Large intestine (tissue), 3 donors: ENCODE measurements at regions not wholly inside any gene's neighbourhood (a gene's known extent, or its start where the extent isn't known, plus 50 kb on each side); places are given as distances from the start of the nearest gene placed in this dataset.

Experiments
- DNase-seq, 2 donors: peaks; one replicate each; pipeline versions ENCODE4 v3.0.0 to v3.0.0-alpha.2; 2013
- H3K27ac ChIP-seq: one replicate; pipeline ENCODE4 v1.5.1; 2013; ENCODE audit warnings: low read length
- H3K27me3 ChIP-seq: 2 replicates; pipeline ENCODE4 v1.6.1; 2013; ENCODE audit warnings: low read length; ENCODE audit not compliant: control insufficient read depth, insufficient read depth
- H3K36me3 ChIP-seq: 2 replicates; pipeline ENCODE4 v1.6.1; 2013; ENCODE audit warnings: low read length; ENCODE audit not compliant: control insufficient read depth, insufficient read depth
- H3K4me1 ChIP-seq: one replicate; pipeline ENCODE4 v1.6.1; 2013; ENCODE audit warnings: low read length; ENCODE audit not compliant: control insufficient read depth, insufficient read depth
- H3K4me3 ChIP-seq: one replicate; pipeline ENCODE4 v1.5.1; 2013; ENCODE audit warnings: low read length
- H3K9me3 ChIP-seq: one replicate; pipeline ENCODE4 v1.6.1; 2013; ENCODE audit warnings: mild to moderate bottlenecking, low read depth, low read length, moderate library complexity; ENCODE audit not compliant: control insufficient read depth
- WGBS: methylation state at CpG from one replicate; pipeline ENCODE4 v1.1.5; 2013; ENCODE audit warnings: low lambda C conversion rate; ENCODE audit not compliant: insufficient coverage; 5-methylcytosine and 5-hydroxymethylcytosine counted together

DNA sequence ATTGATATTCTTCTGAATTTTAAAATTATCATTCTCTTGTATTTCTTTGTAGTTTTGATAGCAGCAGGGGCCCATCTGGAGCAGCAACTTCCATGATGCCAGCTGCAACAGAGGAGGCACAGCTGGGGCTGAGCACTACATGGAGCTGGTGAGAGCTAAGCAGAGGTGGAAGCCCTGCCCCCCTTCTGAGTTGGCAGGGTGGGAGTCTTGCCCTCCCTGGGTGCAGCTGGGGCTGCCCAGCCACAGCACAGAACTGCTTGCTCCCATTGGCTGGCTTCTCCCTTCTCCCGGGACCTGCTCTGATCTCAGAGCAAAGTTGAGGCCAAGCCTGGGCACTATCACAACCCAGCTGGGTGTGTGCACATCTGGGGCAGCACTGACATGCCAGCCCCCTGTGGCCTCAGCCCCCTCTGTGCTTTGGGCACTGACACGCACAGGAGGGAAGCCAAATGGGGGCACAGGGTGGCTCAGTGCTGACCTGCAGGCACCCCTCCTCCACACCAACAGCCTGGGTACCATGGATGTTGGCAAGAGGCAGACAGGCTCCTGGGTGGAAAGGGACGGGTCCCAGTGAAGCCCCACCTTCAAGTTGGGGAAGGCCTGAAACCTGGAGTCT, 69.1 kb upstream of the EYA4 start:
- H3K4me3 ChIP-seq = no peak overlapping the region
- peaks cover 4% of the 10 kb centered on the region for H3K9me3 ChIP-seq
- no peak overlapping the region for H3K27ac ChIP-seq
- no peaks in the 10 kb centered on the region for H3K27me3 ChIP-seq
- no CpG with 5 or more reads among the region's 3 CpGs for WGBS
- no peaks in the 10 kb centered on the region for H3K4me1 ChIP-seq
- DNase-seq = no peak
- H3K36me3 ChIP-seq = no peaks in the 10 kb centered on the region

DNA sequence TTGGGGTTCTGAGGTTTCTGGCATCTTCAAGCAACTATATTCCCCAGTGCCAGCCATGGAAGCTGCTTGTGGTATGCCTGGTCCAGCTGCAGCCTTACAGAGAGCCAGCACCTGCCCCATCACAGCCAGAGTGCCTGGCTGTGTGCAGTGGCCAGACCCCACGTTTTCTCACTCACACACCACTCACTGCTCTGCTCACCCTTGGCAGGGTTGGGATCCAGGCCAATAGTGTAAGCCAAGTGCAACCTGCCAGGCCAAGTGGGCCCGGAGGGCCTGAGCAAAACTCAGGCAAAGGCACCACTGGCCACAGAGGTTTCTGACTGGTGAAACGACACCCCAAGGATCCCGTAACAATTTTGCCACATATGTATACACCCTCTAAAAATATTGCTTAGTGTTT, 67.9 kb upstream of the EYA4 start:
- peaks cover 4% of the 10 kb centered on the region for H3K9me3 ChIP-seq
- H3K27me3 ChIP-seq = no peaks in the 10 kb centered on the region
- no CpG with 5 or more reads among the region's 4 CpGs for WGBS
- no peak overlapping the region for H3K27ac ChIP-seq
- DNase-seq = no peak
- no peaks in the 10 kb centered on the region for H3K36me3 ChIP-seq
- no peaks in the 10 kb centered on the region for H3K4me1 ChIP-seq
- no peak overlapping the region for H3K4me3 ChIP-seq

GRCh38 chr6:133179481-133179880, 61.7 kb upstream of the EYA4 start:
- DNase-seq = no peak
- Histone ChIP-seq H3K4me1 (no peaks in the 10 kb centered on the region), H3K27ac (no peak overlapping the region), H3K9me3 (no peaks in the 10 kb centered on the region), H3K27me3 (no peaks in the 10 kb centered on the region), H3K36me3 (no peaks in the 10 kb centered on the region), H3K4me3 (no peak overlapping the region)

- Histone ChIP-seq H3K9me3 (no peaks in the 10 kb centered on the region), H3K4me1 (no peaks in the 10 kb centered on the region), H3K27ac (no peak overlapping the region), H3K27me3 (no peaks in the 10 kb centered on the region), H3K4me3 (no peak overlapping the region), H3K36me3 (no peaks in the 10 kb centered on the region)
- no peak for DNase-seq
- no CpG with 5 or more reads among the region's 2 CpGs for WGBS
Observed at GRCh38 chr6:133183691-133184090, 57.5 kb upstream of the EYA4 start.

DNA sequence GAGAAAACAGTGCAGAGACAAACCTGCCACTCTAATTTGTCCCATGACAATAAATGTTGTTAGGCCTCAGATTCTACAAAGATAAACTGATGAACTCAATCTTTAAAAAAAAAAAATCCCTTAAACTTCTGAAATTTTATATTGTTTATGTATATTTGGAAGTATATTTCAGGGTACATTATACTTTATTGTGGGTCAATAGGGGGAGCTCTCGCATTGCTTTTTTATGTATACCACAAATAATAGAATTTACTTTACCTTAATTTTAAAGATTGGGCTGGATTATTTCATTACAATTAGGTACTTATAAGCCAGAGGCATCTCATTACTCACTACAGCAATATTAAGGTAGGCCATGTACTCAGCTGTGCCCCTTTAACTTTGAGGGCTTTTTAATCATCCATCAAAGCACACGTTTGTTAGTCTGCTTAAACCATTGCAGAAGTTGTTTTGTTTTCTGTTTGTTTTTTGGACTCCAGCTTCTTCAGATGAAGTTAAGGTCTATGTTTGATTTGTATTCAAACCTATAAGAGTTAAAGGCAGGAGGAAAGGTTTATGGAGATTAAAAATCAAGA, 56.3 kb upstream of the EYA4 start:
- Histone ChIP-seq H3K27me3 (no peaks in the 10 kb centered on the region), H3K36me3 (no peaks in the 10 kb centered on the region), H3K4me3 (no peak overlapping the region), H3K4me1 (no peaks in the 10 kb centered on the region), H3K9me3 (no peaks in the 10 kb centered on the region), H3K27ac (no peak overlapping the region)
- DNase-seq = peak in 1 of 2 donors; percentile 4
- WGBS = no CpG with 5 or more reads among the region's 2 CpGs

DNA sequence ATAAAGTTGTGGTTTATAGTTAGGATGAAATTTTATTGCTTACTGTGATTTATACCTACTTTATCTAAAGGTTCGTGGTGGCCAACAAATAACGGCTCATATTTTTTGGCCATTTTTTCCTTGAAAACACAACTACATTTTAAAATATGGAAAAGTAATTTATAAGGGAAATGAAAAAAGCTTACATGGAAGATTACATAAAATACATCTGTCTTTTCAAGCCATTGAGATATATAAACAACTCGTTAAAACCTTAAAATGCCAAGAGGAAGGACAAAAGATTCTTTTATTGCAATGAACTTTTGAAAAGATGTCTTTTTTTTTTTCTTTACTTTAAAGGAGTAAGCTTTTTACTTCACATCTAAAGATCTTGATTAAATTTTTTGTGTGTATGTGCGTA, 55.4 kb upstream of the EYA4 start:
- Histone ChIP-seq H3K9me3 (no peaks in the 10 kb centered on the region), H3K4me3 (no peak overlapping the region), H3K27me3 (no peaks in the 10 kb centered on the region), H3K36me3 (no peaks in the 10 kb centered on the region), H3K4me1 (no peaks in the 10 kb centered on the region), H3K27ac (no peak overlapping the region)
- 81% methylated on average over 4 of the region's 4 CpGs for WGBS
- DNase-seq = no peak

- Histone ChIP-seq H3K9me3 (no peaks in the 10 kb centered on the region), H3K4me1 (no peaks in the 10 kb centered on the region), H3K27ac (no peak overlapping the region), H3K27me3 (no peaks in the 10 kb centered on the region), H3K36me3 (no peaks in the 10 kb centered on the region), H3K4me3 (no peak overlapping the region)
- no peak for DNase-seq
- WGBS = no CpG with 5 or more reads among the region's 2 CpGs
Observed at GRCh38 chr6:133187114-133187513, 54.0 kb upstream of the EYA4 start.

DNA sequence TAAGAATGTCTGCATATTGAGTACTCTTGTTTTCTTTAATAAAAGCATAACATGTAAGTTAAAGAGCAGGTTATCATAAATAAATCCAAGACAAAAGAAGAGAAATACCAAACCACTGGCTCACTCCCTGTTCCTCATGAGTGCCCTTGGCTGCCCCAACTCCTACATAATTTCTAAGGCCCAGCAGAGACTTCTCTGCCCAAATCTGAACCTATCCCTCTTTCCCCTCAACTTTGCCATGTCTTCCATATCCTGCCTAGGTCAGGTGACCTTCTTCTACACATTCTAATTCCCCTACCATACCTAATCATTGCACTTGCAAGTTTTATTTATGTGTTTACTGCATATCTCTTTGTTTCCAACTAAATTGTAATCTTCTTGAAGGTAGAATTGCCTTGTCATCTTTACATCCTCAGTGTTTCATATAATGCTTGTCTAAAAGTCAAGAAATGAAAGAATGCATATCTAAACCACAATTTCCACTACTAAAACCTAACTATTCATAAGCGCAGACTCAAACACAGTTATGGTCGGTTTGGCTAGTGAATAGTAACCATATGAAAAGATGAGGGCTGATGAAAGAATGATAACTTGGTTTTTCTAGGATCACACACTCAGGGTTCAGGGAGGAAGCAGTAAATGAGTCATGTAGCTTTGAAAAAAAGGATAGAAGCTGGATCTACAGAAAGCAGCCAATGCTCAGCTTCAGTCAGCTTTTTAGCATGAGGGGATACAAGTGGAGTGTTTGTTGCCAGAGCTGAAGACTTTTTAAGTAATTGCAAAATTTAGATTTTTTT, 53.3 kb upstream of the EYA4 start:
- H3K4me3 ChIP-seq = no peak overlapping the region
- no peaks in the 10 kb centered on the region for H3K36me3 ChIP-seq
- no peaks in the 10 kb centered on the region for H3K27me3 ChIP-seq
- no peak overlapping the region for H3K27ac ChIP-seq
- no peak for DNase-seq
- WGBS = no CpG with 5 or more reads among the region's 2 CpGs
- H3K4me1 ChIP-seq = no peaks in the 10 kb centered on the region
- H3K9me3 ChIP-seq = no peaks in the 10 kb centered on the region

DNA sequence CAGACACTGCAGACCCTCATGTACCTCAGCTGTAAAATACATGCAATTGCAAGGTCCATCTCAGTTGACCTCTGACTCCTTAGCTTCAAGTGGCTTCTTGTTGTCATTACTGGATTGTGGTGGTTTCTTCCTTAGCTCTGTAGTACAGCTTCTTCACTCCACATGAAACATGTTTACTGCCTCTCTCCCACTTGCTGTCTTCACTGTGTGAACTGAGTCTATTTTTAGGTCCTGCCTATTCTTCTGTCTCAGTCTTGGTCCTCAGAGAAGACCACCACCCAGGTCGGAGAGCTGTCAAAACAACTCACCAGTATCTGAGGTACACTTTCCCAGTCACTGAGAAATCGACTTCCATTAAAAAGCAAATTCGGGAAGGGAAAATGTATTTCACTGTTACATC, 50.2 kb upstream of the EYA4 start:
- Histone ChIP-seq H3K4me1 (no peaks in the 10 kb centered on the region), H3K27ac (no peak overlapping the region), H3K4me3 (no peak overlapping the region), H3K36me3 (no peaks in the 10 kb centered on the region), H3K27me3 (no peaks in the 10 kb centered on the region), H3K9me3 (no peaks in the 10 kb centered on the region)
- DNase-seq = no peak
- WGBS = no CpG with 5 or more reads among the region's 3 CpGs

- no peak for DNase-seq
- 0% methylated on average over 1 of the region's 2 CpGs for WGBS
Observed at GRCh38 chr6:133191323-133191722, 49.8 kb upstream of the EYA4 start.

More at GRCh38 chr6:133191323-133191722, 49.8 kb upstream of the EYA4 start:
- Histone ChIP-seq H3K4me3 (no peak overlapping the region), H3K9me3 (no peaks in the 10 kb centered on the region), H3K27me3 (no peaks in the 10 kb centered on the region), H3K4me1 (no peaks in the 10 kb centered on the region), H3K36me3 (no peaks in the 10 kb centered on the region), H3K27ac (no peak overlapping the region)
